ENCODE measurements at regions not wholly inside any gene's neighbourhood (a gene's known extent, or its start where the extent isn't known, plus 50 kb on each side); places are given as distances from the start of the nearest gene placed in this dataset.

GRCh38 chr6:24990236-24990845 is 54.6 kb upstream of the RIPOR2 start:
- no peak for TF ChIP-seq CTCF (IDR thresholded peaks at IDR 0.05; ENCODE audit: poor library complexity)
- no peak for TF ChIP-seq EZH2 (IDR thresholded peaks at IDR 0.05; ENCODE audit: borderline replicate concordance)
- no peak for TF ChIP-seq EZH2phosphoT487 (IDR thresholded peaks at IDR 0.05; ENCODE audit: low read depth, severe bottlenecking, unreplicated experiment)

All from hepatocyte (in vitro differentiated cells).